Psoas muscle (tissue), 7 donors: ENCODE measurements at regions not wholly inside any gene's neighbourhood (a gene's known extent, or its start where the extent isn't known, plus 50 kb on each side); places are given as distances from the start of the nearest gene placed in this dataset.
"Not testable (repeated sequence)": the region's sequence is repeated elsewhere in the genome, so short reads cannot be mapped to it uniquely, and the experiment has no call there.

Experiments
- ATAC-seq, 4 donors: fragments of 200-7000 bp; cut with Tn5 transposase; one replicate each; pipeline ENCODE4 v1.9.1; 2020; ENCODE audit warnings: moderate library complexity in 3 of 4, mild to moderate bottlenecking in 2 of 4
- DNase-seq, 2 donors: peaks; one replicate each; pipeline ENCODE4 v3.0.0-alpha.2; 2020
- H3K27ac ChIP-seq: fragments of 200-600 bp; one replicate; pipeline ENCODE4 v1.8.0; 2022
- H3K27me3 ChIP-seq, 3 donors: fragments of 200-600 bp in 1 of 3; one replicate each; pipeline versions ENCODE4 v1.6.1 to v1.8.0; 2013 to 2022; ENCODE audit warnings: low read length in 2 of 3, mild to moderate bottlenecking in 2 of 3, moderate library complexity in 1 of 3; ENCODE audit not compliant: insufficient read depth in 3 of 3
- H3K36me3 ChIP-seq, 2 donors: fragments of 200-600 bp in 1 of 2; one replicate each; pipeline versions ENCODE4 v1.6.1 to v1.8.0; 2013 to 2022; ENCODE audit warnings: low read depth in 1 of 2, mild to moderate bottlenecking in 1 of 2, moderate library complexity in 1 of 2; ENCODE audit not compliant: insufficient read depth in 1 of 2
- H3K4me1 ChIP-seq: fragments of 200-600 bp; one replicate; pipeline ENCODE4 v1.8.0; 2022
- H3K4me3 ChIP-seq: fragments of 200-600 bp; one replicate; pipeline ENCODE4 v1.8.0; 2022; ENCODE audit warnings: mild to moderate bottlenecking
- H3K9me3 ChIP-seq: fragments of 200-600 bp; one replicate; pipeline ENCODE4 v1.8.0; 2022
- CTCF ChIP-seq: fragments of 200-600 bp; IDR thresholded peaks from one replicate; pipeline ENCODE4 v1.8.0; 2022; ENCODE audit warnings: antibody characterized with exemption
- WGBS, 3 donors: extraction: QIAGEN DNeasy Blood & Tissue Kit; methylation state at CpG; one replicate each; pipeline versions ENCODE4 v1.1.6 to v1.1.7; 2013; 5-methylcytosine and 5-hydroxymethylcytosine counted together
- intact Hi-C, 2 donors: fragments of 100-400 bp; cut with DNase I; formaldehyde crosslinking; loops; one replicate each; pipeline versions ENCODE4 v1.11.0 to v1.14.2; 2022
- donor health status: healthy with polysubstance abuse.
- donor health status: DM: no; HTN: no; CAD: no; lungs with moderate emphysema.
- donor health status: Bipolar disorder and iron deficiency.
- donor health status: healthy.
- donor health status: DM: yes; HTN: yes; CAD: no.
- donor health status: DM: no; HTN: no; CAD: no.
- donor health status: DM: yes; HTN: yes; CAD: no.

- TF ChIP-seq CTCF, result no peak
- no peak overlapping the region for H3K4me3 ChIP-seq
- ATAC-seq (no peak), DNase-seq (no peak)
- H3K9me3 ChIP-seq, result no peaks in the 10 kb centered on the region
- intact Hi-C loops, result no loop called here
- H3K27ac ChIP-seq, result no peak overlapping the region
- no peaks in the 10 kb centered on the region for H3K36me3 ChIP-seq
- H3K4me1 ChIP-seq, result no peaks in the 10 kb centered on the region
- 6 to 58% (median 52%) methylated on average over 38 of the region's 38 CpGs for WGBS, 3 donors
- peaks cover 0 to 2% (median 0%) of the 10 kb centered on the region in 3 donors for H3K27me3 ChIP-seq
Observed at GRCh38 chr20:30892541-30893345, 364.7 kb upstream of the DEFB115 start.

GRCh38 chr20:30893346-30894314 lies 363.8 kb upstream of the DEFB115 start:
- DNase-seq, H3K36me3 ChIP-seq, ATAC-seq, H3K27me3 ChIP-seq, H3K27ac ChIP-seq, H3K4me1 ChIP-seq, intact Hi-C loops, H3K9me3 ChIP-seq, H3K4me3 ChIP-seq: not testable (repeated sequence)
- 7 to 56% (median 50%) methylated on average over 34 to 48 of the region's 48 CpGs for WGBS, 3 donors

GRCh38 chr20:30894707-30895353 lies 362.6 kb upstream of the DEFB115 start:
- DNase-seq, H3K27me3 ChIP-seq, H3K4me3 ChIP-seq, H3K36me3 ChIP-seq, H3K9me3 ChIP-seq, H3K27ac ChIP-seq, intact Hi-C loops, ATAC-seq, H3K4me1 ChIP-seq: not testable (repeated sequence)
- 9 to 57% (median 44%) methylated on average over 33 to 35 of the region's 35 CpGs for WGBS, 3 donors

- H3K27me3 ChIP-seq, H3K36me3 ChIP-seq, intact Hi-C loops, ATAC-seq, DNase-seq, H3K9me3 ChIP-seq, H3K4me3 ChIP-seq, H3K27ac ChIP-seq, H3K4me1 ChIP-seq: not testable (repeated sequence)
- 7 to 68% (median 57%) methylated on average over 13 to 25 of the region's 25 CpGs for WGBS, 3 donors
Observed at GRCh38 chr20:30895354-30895711, 362.1 kb upstream of the DEFB115 start.

GRCh38 chr20:30899370-30900079 lies 357.9 kb upstream of the DEFB115 start:
- DNase-seq, H3K27me3 ChIP-seq: not testable (repeated sequence)

GRCh38 chr20:30900080-30900719 lies 357.3 kb upstream of the DEFB115 start:
- ATAC-seq, intact Hi-C loops: not testable (repeated sequence)
- 17 to 62% (median 46%) methylated on average over 26 to 30 of the region's 30 CpGs for WGBS, 3 donors

More at GRCh38 chr20:30899370-30900079, 357.9 kb upstream of the DEFB115 start:
- H3K9me3 ChIP-seq, ATAC-seq, H3K27ac ChIP-seq, H3K36me3 ChIP-seq, intact Hi-C loops, H3K4me3 ChIP-seq, H3K4me1 ChIP-seq: not testable (repeated sequence)
- WGBS, 3 donors, result 3 to 47% (median 30%) methylated on average over 38 to 41 of the region's 41 CpGs

GRCh38 chr20:30905231-30905630 lies 352.2 kb upstream of the DEFB115 start:
- WGBS, 3 donors, result 90 to 92% (median 92%) methylated on average over 17 to 19 of the region's 19 CpGs
- H3K36me3 ChIP-seq, H3K9me3 ChIP-seq, DNase-seq, H3K4me3 ChIP-seq, H3K27ac ChIP-seq, intact Hi-C loops, H3K4me1 ChIP-seq, ATAC-seq, H3K27me3 ChIP-seq: not testable (repeated sequence)

More at GRCh38 chr20:30900080-30900719, 357.3 kb upstream of the DEFB115 start:
- H3K4me3 ChIP-seq, DNase-seq, H3K27me3 ChIP-seq, H3K4me1 ChIP-seq, H3K9me3 ChIP-seq, H3K36me3 ChIP-seq, H3K27ac ChIP-seq: not testable (repeated sequence)
